Caco-2 (cell line): ENCODE measurements at regions not wholly inside any gene's neighbourhood (a gene's known extent, or its start where the extent isn't known, plus 50 kb on each side); places are given as distances from the start of the nearest gene placed in this dataset.

Experiments used
- BruUV-seq: library from RNA; stranded (reverse); fragments of 400-500 nt; replicated peaks from 2 replicates; lab custom pipeline; 2021; lab: Mats Ljungman, UMichigan
- CTCF ChIA-PET: fragments of 300-600 bp; sonication (Branson Sonifier 250); formaldehyde crosslinking; loops from one replicate; lab custom pipeline; 2022; ENCODE audit warnings: antibody characterized with exemption; lab: Charles Lee
- POLR2A ChIA-PET: fragments of 300-600 bp; sonication (Branson Sonifier 250); formaldehyde crosslinking; loops from one replicate; lab custom pipeline; 2022; ENCODE audit warnings: antibody characterized with exemption; lab: Charles Lee
- DNase-seq, 2 experiments: peaks; one replicate each; pipeline versions ENCODE4 v3.0.0 to v3.0.0-alpha.2; 2020 to 2022
- H3K27me3 ChIP-seq: replicated peaks from 2 replicates; pipeline ENCODE4 v1.6.0; 2011; ENCODE audit warnings: low read length; ENCODE audit not compliant: control insufficient read depth, insufficient read depth
- H3K36me3 ChIP-seq: 2 replicates; pipeline ENCODE4 v1.5.1; 2011; ENCODE audit warnings: low read length; ENCODE audit not compliant: control insufficient read depth, insufficient read depth
- H3K4me1 ChIP-seq: fragments of 250-450 bp; sonication (Bioruptor Pico); 2 replicates; pipeline ENCODE4 v1.5.1; 2020; ENCODE audit warnings: mild to moderate bottlenecking
- H3K4me3 ChIP-seq: 2 replicates; pipeline ENCODE4 v1.5.1; 2011; ENCODE audit warnings: low read depth, mild to moderate bottlenecking, control low read depth, low read length
- H3K9me3 ChIP-seq: fragments of 250-450 bp; sonication (Bioruptor Pico); 2 replicates; pipeline ENCODE4 v1.5.1; 2020; ENCODE audit warnings: mild to moderate bottlenecking, moderate library complexity
- H3K27ac Mint-ChIP-seq: one replicate; pipeline ENCODE4 v1.8.0; 2022; ENCODE audit warnings: mixed read lengths; ENCODE audit not compliant: unreplicated experiment
- H3K27me3 Mint-ChIP-seq: one replicate; pipeline ENCODE4 v1.8.0; 2022; ENCODE audit warnings: mixed read lengths; ENCODE audit not compliant: insufficient read depth, unreplicated experiment
- H3K36me3 Mint-ChIP-seq: one replicate; pipeline ENCODE4 v1.8.0; 2022; ENCODE audit warnings: mild to moderate bottlenecking, mixed read lengths; ENCODE audit not compliant: insufficient read depth, unreplicated experiment
- H3K4me1 Mint-ChIP-seq: one replicate; pipeline ENCODE4 v1.8.0; 2022; ENCODE audit warnings: low read depth, mixed read lengths; ENCODE audit not compliant: unreplicated experiment
- H3K4me3 Mint-ChIP-seq: one replicate; pipeline ENCODE4 v1.8.0; 2022; ENCODE audit warnings: mild to moderate bottlenecking, moderate library complexity, mixed read lengths; ENCODE audit not compliant: unreplicated experiment
- H3K9me3 Mint-ChIP-seq: one replicate; pipeline ENCODE4 v1.8.0; 2022; ENCODE audit warnings: mixed read lengths; ENCODE audit not compliant: unreplicated experiment
- CTCF ChIP-seq, 2 experiments: fragments of 200-600 bp in 1 of 2; IDR thresholded peaks; 1 replicate in 1 of 2; 2 replicates in 1 of 2; pipeline versions ENCODE4 v1.5.1 to v1.8.0; 2011 to 2022; ENCODE audit warnings: antibody characterized with exemption in 1 of 2, control low read depth in 1 of 2, inconsistent platforms in 1 of 2, low read depth in 1 of 2, low read length in 1 of 2, mild to moderate bottlenecking in 1 of 2, moderate library complexity in 1 of 2; ENCODE audit not compliant: insufficient read depth in 1 of 2, severe bottlenecking in 1 of 2, unreplicated experiment in 1 of 2
- intact Hi-C: fragments of 100-400 bp; cut with micrococcal nuclease; formaldehyde crosslinking; loops from one replicate; pipeline ENCODE4 v1.10.0; 2022; ENCODE audit not compliant: unreplicated experiment

GRCh38 chr11:128098781-128099180 is 488.6 kb downstream of the ETS1 start:
- Mint-ChIP-seq H3K36me3 (no peaks in the 10 kb centered on the region), H3K27ac (no peak overlapping the region), H3K4me1 (no peaks in the 10 kb centered on the region), H3K4me3 (no peak overlapping the region), H3K27me3 (peaks cover 13% of the 10 kb centered on the region), H3K9me3 (no peaks in the 10 kb centered on the region)
- Histone ChIP-seq H3K27me3 (no peaks in the 10 kb centered on the region), H3K36me3 (no peaks in the 10 kb centered on the region), H3K4me3 (no peak overlapping the region), H3K9me3 (no peaks in the 10 kb centered on the region), H3K4me1 (no peaks in the 10 kb centered on the region)
- POLR2A ChIA-PET: no interaction called here
- BruUV-seq: no TSS peak
- DNase-seq: no peak
- TF ChIP-seq CTCF (IDR thresholded peaks at IDR 0.05; ENCODE audit: insufficient read depth in 1 of 2, low read depth in 1 of 2, low read length in 1 of 2, severe bottlenecking in 1 of 2, unreplicated experiment in 1 of 2): no peak
- CTCF ChIA-PET: no interaction called here
- intact Hi-C loops: no loop called here

- no peaks in the 10 kb centered on the region for H3K4me1 ChIP-seq
- H3K36me3 ChIP-seq: no peaks in the 10 kb centered on the region
- peak; percentile 34 to 37 for TF ChIP-seq CTCF (IDR thresholded peaks at IDR 0.05; ENCODE audit: insufficient read depth in 1 of 2, low read depth in 1 of 2, low read length in 1 of 2, severe bottlenecking in 1 of 2, unreplicated experiment in 1 of 2)
- intact Hi-C loops: no loop called here
- H3K27me3 ChIP-seq: no peaks in the 10 kb centered on the region
- no peak overlapping the region for H3K27ac Mint-ChIP-seq
- H3K9me3 ChIP-seq: peaks cover 9% of the 10 kb centered on the region
- no TSS peak for BruUV-seq
- H3K4me1 Mint-ChIP-seq: no peaks in the 10 kb centered on the region
- DNase-seq: no peak
- peaks cover 4% of the 10 kb centered on the region for H3K9me3 Mint-ChIP-seq
- H3K27me3 Mint-ChIP-seq: peaks cover 4% of the 10 kb centered on the region
- ChIA-PET CTCF (interaction anchor here (1.0 kb wide), 1 partner anchor 62 kb away, joined by 3 read pairs; no protein-coding TSS in a partner anchor), POLR2A (no interaction called here)
- no peaks in the 10 kb centered on the region for H3K36me3 Mint-ChIP-seq
- no peak overlapping the region for H3K4me3 ChIP-seq
- no peak overlapping the region for H3K4me3 Mint-ChIP-seq
Measured at GRCh38 chr11:128095466-128095981, 491.8 kb downstream of the ETS1 start.

GRCh38 chr11:128093689-128094088 is 493.7 kb downstream of the ETS1 start:
- H3K27ac Mint-ChIP-seq: no peak overlapping the region
- BruUV-seq: no TSS peak
- no peak for DNase-seq
- ChIA-PET CTCF (no interaction called here), POLR2A (no interaction called here)
- intact Hi-C loops: no loop called here
- Histone ChIP-seq H3K27me3 (no peaks in the 10 kb centered on the region), H3K36me3 (no peaks in the 10 kb centered on the region), H3K9me3 (peaks cover 21% of the 10 kb centered on the region), H3K4me1 (no peaks in the 10 kb centered on the region), H3K4me3 (no peak overlapping the region)
- peaks cover 17% of the 10 kb centered on the region for H3K9me3 Mint-ChIP-seq
- no peaks in the 10 kb centered on the region for H3K27me3 Mint-ChIP-seq
- H3K36me3 Mint-ChIP-seq: no peaks in the 10 kb centered on the region
- no peaks in the 10 kb centered on the region for H3K4me1 Mint-ChIP-seq
- no peak for TF ChIP-seq CTCF (IDR thresholded peaks at IDR 0.05; ENCODE audit: insufficient read depth in 1 of 2, low read depth in 1 of 2, low read length in 1 of 2, severe bottlenecking in 1 of 2, unreplicated experiment in 1 of 2)
- no peak overlapping the region for H3K4me3 Mint-ChIP-seq
